Endothelial cell of umbilical vein (primary cell): ENCODE measurements at regions not wholly inside any gene's neighbourhood (a gene's known extent, or its start where the extent isn't known, plus 50 kb on each side); places are given as distances from the start of the nearest gene placed in this dataset.

Experiments
- BruUV-seq: library from RNA; stranded (reverse); fragments of 400-500 nt; replicated peaks from 2 replicates; lab custom pipeline; 2021; lab: Mats Ljungman, UMichigan
- CTCF ChIA-PET: fragments of 300-600, 350-600 bp; sonication (Branson Sonifier 250); formaldehyde crosslinking; loops from one replicate; lab custom pipeline; 2021; ENCODE audit warnings: antibody characterized with exemption, inconsistent platforms; lab: Charles Lee
- POLR2A ChIA-PET: fragments of 300-600, 350-600 bp; sonication (Branson Sonifier 250); formaldehyde crosslinking; loops from one replicate; lab custom pipeline; 2021; ENCODE audit warnings: antibody characterized with exemption, inconsistent platforms; lab: Charles Lee
- DNase-seq: peaks from one replicate; pipeline ENCODE4 v3.0.0-alpha.2; 2011; ENCODE audit warnings: low read depth, low spot score
- FAIRE-seq: peaks from 2 replicates; lab custom pipeline; 2011; peaks lifted over from hg19 to GRCh38; lab: Jason Lieb, UNC
- H2AFZ ChIP-seq: 2 replicates; pipeline ENCODE4 v1.6.0; 2012; ENCODE audit warnings: low read depth, low read length, control low read depth, inconsistent platforms
- H3K27ac ChIP-seq: 2 replicates; pipeline ENCODE4 v1.5.1; 2011; ENCODE audit warnings: low read depth, mild to moderate bottlenecking, control low read depth, low read length, moderate library complexity; ENCODE audit not compliant: insufficient read depth
- H3K27me3 ChIP-seq, 2 experiments: 2 replicates each; pipeline versions ENCODE4 v1.6.0 to v1.6.1; 2011; ENCODE audit warnings: low read length in 2 of 2, mixed read lengths in 1 of 2; ENCODE audit not compliant: control insufficient read depth in 2 of 2, insufficient read depth in 2 of 2
- H3K36me3 ChIP-seq, 2 experiments: 2 replicates in 1 of 2; 3 replicates in 1 of 2; pipeline ENCODE4 v1.5.1; 2011; ENCODE audit warnings: low read length in 2 of 2, mild to moderate bottlenecking in 1 of 2, moderate library complexity in 1 of 2; ENCODE audit not compliant: control insufficient read depth in 2 of 2, insufficient read depth in 2 of 2; ENCODE audit errors: extremely low read depth in 1 of 2
- H3K4me1 ChIP-seq: 3 replicates; pipeline ENCODE4 v1.5.1; 2011; ENCODE audit warnings: mild to moderate bottlenecking, low read length; ENCODE audit not compliant: control insufficient read depth, insufficient read depth; ENCODE audit errors: extremely low read depth
- H3K4me2 ChIP-seq: 2 replicates; pipeline ENCODE4 v1.6.1; 2011; ENCODE audit warnings: low read length, control low read depth, mixed read lengths; ENCODE audit not compliant: insufficient read depth
- H3K4me3 ChIP-seq, 3 experiments: fragments of 200-600 bp in 1 of 3; sonication (generic), shearing (Covaris generic) in 1 of 3; replicated peaks in 1 of 3; 2 replicates each; pipeline ENCODE4 v1.5.1; 2011 to 2016; ENCODE audit warnings: control low read depth in 3 of 3, low read length in 3 of 3, mild to moderate bottlenecking in 2 of 3, inconsistent platforms in 1 of 3, low read depth in 1 of 3, moderate library complexity in 1 of 3; ENCODE audit not compliant: insufficient read depth in 1 of 3
- H3K79me2 ChIP-seq: 2 replicates; pipeline ENCODE4 v1.6.0; 2012; ENCODE audit warnings: low read length, inconsistent platforms; ENCODE audit not compliant: control insufficient read depth, insufficient read depth
- H3K9ac ChIP-seq: replicated peaks from 2 replicates; pipeline ENCODE3; 2011; ENCODE audit warnings: low read length, control low read depth; ENCODE audit not compliant: insufficient read depth; ENCODE audit errors: extremely low read depth
- H3K9me1 ChIP-seq: replicated peaks from 3 replicates; pipeline ENCODE4 v1.6.0; 2011; ENCODE audit warnings: mild to moderate bottlenecking, low read length; ENCODE audit not compliant: control insufficient read depth, insufficient read depth; ENCODE audit errors: extremely low read depth
- H3K9me3 ChIP-seq: replicated peaks from 2 replicates; pipeline ENCODE4 v1.5.1; 2012; ENCODE audit warnings: low read length, inconsistent platforms; ENCODE audit not compliant: control insufficient read depth, insufficient read depth
- H4K20me1 ChIP-seq: replicated peaks from 2 replicates; pipeline ENCODE3; 2011; ENCODE audit warnings: mild to moderate bottlenecking, low read length; ENCODE audit not compliant: control insufficient read depth, insufficient read depth; ENCODE audit errors: extremely low read depth
- CTCF ChIP-seq, 2 donors: IDR thresholded peaks; 1 replicate in 1 of 2; 2 replicates in 1 of 2; pipeline ENCODE4 v1.5.1; 2011; ENCODE audit warnings: low read length in 2 of 2, mild to moderate bottlenecking in 2 of 2, moderate library complexity in 2 of 2, control low read depth in 1 of 2, inconsistent platforms in 1 of 2, low read depth in 1 of 2; ENCODE audit not compliant: insufficient read depth in 1 of 2; ENCODE audit errors: extremely low read depth in 1 of 2
- EZH2 ChIP-seq: IDR thresholded peaks from 2 replicates; pipeline ENCODE4 v1.6.1; 2012; ENCODE audit warnings: borderline replicate concordance, low read depth, mild to moderate bottlenecking, moderate library complexity, low read length, inconsistent platforms; ENCODE audit not compliant: severe bottlenecking
- FOS ChIP-seq: IDR thresholded peaks from 2 replicates; pipeline ENCODE4 v1.6.1; 2011; ENCODE audit warnings: mild to moderate bottlenecking, low read length, moderate library complexity, borderline replicate concordance; ENCODE audit not compliant: insufficient read depth
- GATA2 ChIP-seq: IDR thresholded peaks from 2 replicates; pipeline ENCODE4 v1.7.0; 2011; ENCODE audit warnings: low read depth, mild to moderate bottlenecking, moderate library complexity, mixed read lengths, low read length; ENCODE audit not compliant: insufficient read length, insufficient read depth
- JUN ChIP-seq: IDR thresholded peaks from 2 replicates; pipeline ENCODE4 v1.6.1; 2011; ENCODE audit warnings: borderline replicate concordance, low read depth; ENCODE audit not compliant: insufficient read length, insufficient read depth
- MYC ChIP-seq: IDR thresholded peaks from one replicate; pipeline ENCODE4 v1.6.1; 2011; ENCODE audit warnings: mild to moderate bottlenecking, low read depth, low read length
- POLR2A ChIP-seq: IDR thresholded peaks from 2 replicates; pipeline ENCODE4 v1.6.1; 2012; ENCODE audit warnings: low read depth, mild to moderate bottlenecking, control low read depth, low read length
- POLR2AphosphoS5 ChIP-seq: IDR thresholded peaks from 2 replicates; pipeline ENCODE4 v1.6.1; 2012; ENCODE audit warnings: low read depth, mild to moderate bottlenecking, control low read depth, low read length, moderate library complexity; ENCODE audit not compliant: insufficient read depth
- dilution Hi-C: fragments of 300-500 bp; cut with MboI; formaldehyde crosslinking; loops from one replicate; pipeline ENCODE4 v1.15.0; 2019; ENCODE audit warnings: low sequenced_read_pairs; ENCODE audit not compliant: extremely low pct_ligation_motif_present
- intact Hi-C: fragments of 100-400 bp; cut with micrococcal nuclease; formaldehyde crosslinking; loops from one replicate; pipeline ENCODE4 v1.10.0; 2022
- TF ChIP-seq, protein P1 (sequence below): IDR thresholded peaks from 2 replicates; pipeline ENCODE4 v1.6.1; 2011; ENCODE audit not compliant: insufficient read depth, insufficient read length

DNA sequence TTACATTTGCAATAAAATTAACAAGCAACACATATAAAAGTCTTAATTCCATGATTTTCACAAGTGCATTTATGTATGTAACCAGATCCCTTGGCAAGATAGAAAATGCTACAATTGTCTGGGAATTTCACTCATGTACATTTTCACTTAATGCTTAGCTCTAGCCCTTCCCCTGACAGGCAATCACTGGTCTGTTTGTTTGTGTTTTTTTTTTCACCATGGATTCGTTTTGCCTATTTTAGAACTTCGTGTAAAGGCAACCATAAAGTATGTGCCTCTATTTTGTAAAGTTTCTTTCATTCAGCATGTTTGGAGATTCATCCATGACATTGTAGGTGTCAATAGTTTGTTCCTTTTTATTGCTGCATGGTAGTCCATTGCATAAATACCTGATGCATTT is 260.9 kb upstream of the SLCO3A1 start:
- Histone ChIP-seq H3K9me1 (no peaks in the 10 kb centered on the region), H3K4me1 (no peaks in the 10 kb centered on the region), H4K20me1 (no peaks in the 10 kb centered on the region), H3K4me2 (no peak overlapping the region), H3K36me3 (no peaks in the 10 kb centered on the region), H3K27ac (no peak overlapping the region), H3K9me3 (peaks cover 4% of the 10 kb centered on the region), H3K79me2 (no peaks in the 10 kb centered on the region), H3K9ac (no peak overlapping the region), H3K27me3 (no peaks in the 10 kb centered on the region), H3K4me3 (no peak overlapping the region), H2AFZ (no peak overlapping the region)
- ChIA-PET CTCF (no interaction called here), POLR2A (no interaction called here)
- DNase-seq (no peak), FAIRE-seq (no peak)
- intact Hi-C loops (no loop called here), dilution Hi-C loops (no loop called here)
- no TSS peak for BruUV-seq
- TF ChIP-seq, protein P1, sequence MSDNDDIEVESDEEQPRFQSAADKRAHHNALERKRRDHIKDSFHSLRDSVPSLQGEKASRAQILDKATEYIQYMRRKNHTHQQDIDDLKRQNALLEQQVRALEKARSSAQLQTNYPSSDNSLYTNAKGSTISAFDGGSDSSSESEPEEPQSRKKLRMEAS, result no peak
- TF ChIP-seq EZH2 (no peak), MYC (no peak), POLR2A (no peak), POLR2AphosphoS5 (no peak), JUN (no peak), GATA2 (no peak), FOS (no peak), CTCF (IDR thresholded peaks at IDR 0.05; ENCODE audit: extremely low read depth in 1 of 2, insufficient read depth in 1 of 2, low read depth in 1 of 2, low read length in 2 of 2) (no peak)
